Ectodermal cell (in vitro differentiated cells): ENCODE measurements at regions not wholly inside any gene's neighbourhood (a gene's known extent, or its start where the extent isn't known, plus 50 kb on each side); places are given as distances from the start of the nearest gene placed in this dataset.

ENCODE experiments used
- H3K27ac ChIP-seq: 2 replicates; pipeline ENCODE4 v1.7.0; 2013; ENCODE audit warnings: mild to moderate bottlenecking, low read depth, low read length; ENCODE audit not compliant: insufficient read depth, poor library complexity, severe bottlenecking
- H3K27me3 ChIP-seq: 2 replicates; pipeline ENCODE4 v1.7.0; 2013; ENCODE audit warnings: mild to moderate bottlenecking, low read length; ENCODE audit not compliant: insufficient read depth, control insufficient read depth, poor library complexity, severe bottlenecking
- H3K36me3 ChIP-seq: one replicate; pipeline ENCODE4 v1.7.0; 2013; ENCODE audit warnings: low read length; ENCODE audit not compliant: control insufficient read depth, insufficient read depth
- H3K4me1 ChIP-seq: one replicate; pipeline ENCODE4 v1.7.0; 2013; ENCODE audit warnings: low read length; ENCODE audit not compliant: control insufficient read depth, insufficient read depth
- H3K4me3 ChIP-seq: 2 replicates; pipeline ENCODE4 v1.7.0; 2013; ENCODE audit warnings: low read depth, low read length, control low read depth; ENCODE audit not compliant: insufficient read depth
- H3K9me3 ChIP-seq: 2 replicates; pipeline ENCODE4 v1.7.0; 2013; ENCODE audit warnings: mild to moderate bottlenecking, low read length, moderate library complexity; ENCODE audit not compliant: control insufficient read depth
- WGBS, 2 experiments: methylation state at CpG; one replicate each; pipeline ENCODE4 v1.1.7; 2013; ENCODE audit warnings: missing lambda C conversion rate in 2 of 2; 5-methylcytosine and 5-hydroxymethylcytosine counted together

DNA sequence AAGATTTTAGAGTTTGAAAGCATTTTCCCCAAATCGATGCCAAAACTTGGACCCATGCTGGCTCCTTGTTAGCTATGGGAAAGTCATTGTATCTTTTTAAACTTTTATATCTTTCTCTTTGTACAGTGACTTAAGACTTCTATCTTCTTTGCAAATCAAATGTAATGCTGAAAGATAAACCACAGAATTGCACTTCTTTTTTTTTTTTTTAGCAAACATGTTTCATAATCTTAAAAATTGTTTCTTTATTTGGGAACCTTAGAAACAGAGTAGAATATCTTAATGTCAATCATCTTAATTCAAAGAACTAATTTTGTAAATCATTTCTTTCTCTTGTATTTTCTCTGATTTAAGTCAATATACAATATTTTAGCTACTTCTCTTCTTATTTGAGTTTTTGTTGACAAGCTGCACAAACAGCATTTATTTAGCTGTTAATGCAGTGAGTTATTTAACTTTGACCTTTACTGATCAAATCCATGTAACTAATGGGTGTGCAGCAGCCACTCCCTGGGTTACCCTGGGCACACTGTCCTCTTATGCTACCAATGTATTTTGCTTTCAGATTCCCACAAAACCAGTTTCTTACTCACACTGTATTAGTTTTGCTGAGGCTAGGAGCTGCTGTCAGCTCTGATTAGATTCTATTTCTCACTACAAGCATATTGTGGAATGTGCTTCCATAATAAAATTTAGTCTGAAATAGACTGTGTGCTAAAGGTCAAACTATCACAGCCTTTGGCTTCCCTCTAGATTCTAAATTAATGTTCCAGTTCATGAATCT lies 279.6 kb downstream of the ADGB start:
- no peaks in the 10 kb centered on the region for H3K27me3 ChIP-seq
- no peaks in the 10 kb centered on the region for H3K36me3 ChIP-seq
- H3K4me1 ChIP-seq = no peaks in the 10 kb centered on the region
- 100% methylated on average over 1 of the region's 1 CpG; no CpG with 5 or more reads in 1 of the 2 experiments for whole genome bisulfite sequencing, 2 experiments
- no peak overlapping the region for H3K27ac ChIP-seq
- no peaks in the 10 kb centered on the region for H3K9me3 ChIP-seq
- no peak overlapping the region for H3K4me3 ChIP-seq

DNA sequence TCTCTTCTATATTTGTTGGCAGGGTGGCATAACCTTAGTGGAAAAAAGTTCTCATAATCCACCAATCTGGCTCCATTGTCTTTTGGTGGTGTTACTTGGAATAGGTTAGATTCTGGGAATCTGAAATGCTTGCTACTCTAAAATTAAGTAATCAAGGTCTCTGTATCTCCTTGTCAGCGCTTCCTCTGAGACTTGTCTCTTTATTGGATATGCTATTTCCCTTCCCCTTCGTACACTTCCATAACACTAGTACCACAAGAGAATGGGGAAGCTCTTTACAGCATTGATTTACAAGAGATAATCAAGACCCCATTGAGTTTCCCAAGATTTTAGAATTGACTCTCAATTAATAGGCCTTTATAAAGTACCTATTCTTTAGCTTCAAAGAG lies 280.2 kb downstream of the ADGB start:
- H3K4me1 ChIP-seq = no peaks in the 10 kb centered on the region
- H3K4me3 ChIP-seq = no peak overlapping the region
- no peaks in the 10 kb centered on the region for H3K9me3 ChIP-seq
- 100% methylated on average over 2 of the region's 2 CpGs for WGBS, 2 experiments
- H3K27ac ChIP-seq = no peak overlapping the region
- H3K36me3 ChIP-seq = no peaks in the 10 kb centered on the region
- H3K27me3 ChIP-seq = no peaks in the 10 kb centered on the region

DNA sequence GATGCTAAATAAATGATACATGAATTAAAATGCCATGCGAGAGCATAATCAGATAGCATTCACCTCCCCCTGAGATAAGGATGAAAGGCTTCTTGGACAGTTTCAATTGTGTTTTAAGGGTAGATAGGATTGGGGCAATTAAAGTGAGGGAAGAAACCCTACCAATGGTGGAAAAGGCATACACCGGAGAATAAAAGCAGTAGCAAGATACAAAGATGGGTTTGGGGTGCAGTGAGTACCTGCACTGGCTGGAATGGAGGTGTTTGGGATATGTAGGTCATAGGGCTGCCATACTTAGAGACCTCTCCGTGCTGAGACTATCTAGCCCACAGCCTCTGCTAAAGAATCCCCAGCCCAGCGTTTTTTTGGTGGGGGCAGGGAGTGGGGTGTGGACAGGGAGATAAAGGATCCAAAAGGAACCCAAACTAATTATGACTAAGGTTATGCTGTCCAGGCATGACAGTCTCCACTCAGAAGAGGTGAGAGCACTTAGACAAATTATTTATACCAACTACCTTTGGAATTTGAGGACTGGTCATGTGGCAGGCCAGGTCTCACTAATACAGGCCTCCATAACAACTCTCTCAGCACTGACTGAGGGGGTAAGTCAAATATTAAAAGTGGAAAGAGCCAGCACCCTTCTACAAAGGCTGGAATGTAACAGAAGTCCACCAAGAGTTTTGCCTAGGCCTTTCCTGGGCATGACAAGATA lies 280.8 kb downstream of the ADGB start:
- Histone ChIP-seq H3K27ac (no peak overlapping the region), H3K27me3 (no peaks in the 10 kb centered on the region), H3K4me1 (no peaks in the 10 kb centered on the region), H3K4me3 (no peak overlapping the region), H3K36me3 (no peaks in the 10 kb centered on the region), H3K9me3 (no peaks in the 10 kb centered on the region)
- 71 to 74% methylated on average over 4 of the region's 4 CpGs for WGBS, 2 experiments

DNA sequence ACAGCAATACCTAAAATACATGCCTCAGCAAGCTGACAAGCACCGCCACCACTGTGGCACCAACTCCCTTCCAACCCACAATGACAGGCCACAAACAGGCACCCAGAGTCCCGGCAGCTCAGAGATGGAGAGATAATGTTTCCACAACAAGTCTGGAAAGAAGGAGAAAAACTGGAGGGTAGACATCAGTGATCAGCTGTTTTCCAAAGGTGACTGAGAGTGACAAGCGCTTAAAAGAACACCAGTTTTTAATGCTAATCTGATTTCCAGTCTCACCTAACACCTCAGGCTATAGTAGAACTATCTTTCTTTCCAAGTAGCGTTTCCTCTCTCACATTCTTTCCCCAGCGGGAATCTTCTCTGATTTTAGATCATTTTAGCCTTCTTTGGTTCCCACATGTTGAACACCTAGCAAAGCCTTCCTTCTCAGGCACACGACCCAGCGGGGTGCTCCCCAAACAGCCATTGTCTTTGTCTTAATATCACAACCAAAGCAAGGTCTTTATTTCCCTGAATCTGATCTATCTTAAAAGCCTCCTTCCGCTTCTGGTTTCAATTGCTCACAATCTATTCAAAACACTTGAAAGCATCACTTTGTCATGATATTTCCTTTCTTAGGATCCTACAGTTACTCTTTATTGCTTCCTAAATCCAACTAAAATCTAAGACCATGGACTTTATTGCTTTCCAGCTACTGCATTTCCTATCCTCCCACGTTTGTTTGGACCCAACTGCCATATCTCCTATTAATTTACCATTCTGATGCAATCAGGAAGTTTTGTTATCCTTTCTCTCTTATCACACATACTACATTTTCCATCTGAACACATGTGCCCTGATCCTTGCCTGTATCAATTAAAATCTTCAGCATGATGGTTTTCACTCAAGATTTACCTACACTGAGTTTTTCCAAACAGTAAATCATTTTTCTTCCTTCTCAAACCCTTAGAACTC lies 282.7 kb downstream of the ADGB start:
- Histone ChIP-seq H3K4me1 (no peaks in the 10 kb centered on the region), H3K27me3 (no peaks in the 10 kb centered on the region), H3K27ac (no peak overlapping the region), H3K36me3 (no peaks in the 10 kb centered on the region), H3K9me3 (no peaks in the 10 kb centered on the region), H3K4me3 (no peak overlapping the region)
- 86 to 89% methylated on average over 9 of the region's 9 CpGs for WGBS, 2 experiments

- 89 to 95% methylated on average over 4 of the region's 4 CpGs for WGBS, 2 experiments
- Histone ChIP-seq H3K36me3 (no peaks in the 10 kb centered on the region), H3K4me3 (no peak overlapping the region), H3K9me3 (no peaks in the 10 kb centered on the region), H3K27ac (no peak overlapping the region), H3K27me3 (no peaks in the 10 kb centered on the region), H3K4me1 (no peaks in the 10 kb centered on the region)
Observed at GRCh38 chr6:146883640-146884531, 285.1 kb downstream of the ADGB start.

GRCh38 chr6:146884728-146885127 lies 286.0 kb downstream of the ADGB start:
- H3K36me3 ChIP-seq = no peaks in the 10 kb centered on the region
- H3K4me1 ChIP-seq = no peaks in the 10 kb centered on the region
- no peak overlapping the region for H3K27ac ChIP-seq
- no peaks in the 10 kb centered on the region for H3K9me3 ChIP-seq
- WGBS, 2 experiments = 95 to 98% methylated on average over 1 to 2 of the region's 2 CpGs
- H3K27me3 ChIP-seq = no peaks in the 10 kb centered on the region
- H3K4me3 ChIP-seq = no peak overlapping the region

GRCh38 chr6:146885708-146886457 lies 287.1 kb downstream of the ADGB start:
- WGBS, 2 experiments = 93 to 94% methylated on average over 3 to 4 of the region's 4 CpGs
- H3K36me3 ChIP-seq = no peaks in the 10 kb centered on the region
- H3K27ac ChIP-seq = no peak overlapping the region

GRCh38 chr6:146886587-146887446 lies 288.0 kb downstream of the ADGB start:
- H3K9me3 ChIP-seq = no peaks in the 10 kb centered on the region
- no peaks in the 10 kb centered on the region for H3K4me1 ChIP-seq
- H3K27ac ChIP-seq = no peak overlapping the region
- no peaks in the 10 kb centered on the region for H3K27me3 ChIP-seq
- no peaks in the 10 kb centered on the region for H3K36me3 ChIP-seq
- no peak overlapping the region for H3K4me3 ChIP-seq
- WGBS, 2 experiments = 91% methylated on average over 4 to 5 of the region's 5 CpGs

More at GRCh38 chr6:146885708-146886457, 287.1 kb downstream of the ADGB start:
- Histone ChIP-seq H3K27me3 (no peaks in the 10 kb centered on the region), H3K9me3 (no peaks in the 10 kb centered on the region), H3K4me3 (no peak overlapping the region), H3K4me1 (no peaks in the 10 kb centered on the region)
